ENCODE measurements at regions not wholly inside any gene's neighbourhood (a gene's known extent, or its start where the extent isn't known, plus 50 kb on each side); places are given as distances from the start of the nearest gene placed in this dataset.

DNA sequence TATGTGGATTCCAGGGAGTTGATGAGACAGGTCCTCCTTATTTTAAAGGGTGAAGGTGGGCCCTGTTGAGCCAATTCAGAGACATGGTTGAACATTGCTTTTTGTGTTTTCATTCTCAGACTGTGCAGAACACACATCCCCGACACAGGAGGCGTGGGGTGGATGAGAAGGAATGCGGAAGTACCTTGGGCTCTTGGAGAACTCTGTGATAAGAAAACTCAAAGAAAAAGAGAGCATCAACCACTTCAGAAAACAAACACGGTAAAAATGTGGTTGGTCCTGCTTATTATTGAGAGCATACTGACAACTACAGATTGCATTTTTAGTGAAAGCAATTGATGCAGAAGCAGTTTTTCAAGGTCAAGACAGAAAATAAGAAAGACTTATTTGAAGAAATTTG lies 659.8 kb downstream of the IRX1 start:
- Histone ChIP-seq H3K27ac (replicated peaks) (no peak overlapping the region), H3K4me3 (replicated peaks; ENCODE audit: insufficient read depth, low read length) (no peak overlapping the region), H3K27me3 (ENCODE audit: insufficient read depth, poor library complexity, severe bottlenecking) (no peaks in the 10 kb centered on the region)
- TF ChIP-seq POLR2AphosphoS5 (IDR thresholded peaks at IDR 0.05; ENCODE audit: low read depth) (no peak), SPI1 (IDR thresholded peaks at IDR 0.05; ENCODE audit: borderline replicate concordance, low read depth) (no peak), GABPA (IDR thresholded peaks at IDR 0.05; ENCODE audit: low read depth) (no peak)
- no peak for DNase-seq (ENCODE audit: low read depth in 1 of 2, low spot score in 1 of 2)

DNA sequence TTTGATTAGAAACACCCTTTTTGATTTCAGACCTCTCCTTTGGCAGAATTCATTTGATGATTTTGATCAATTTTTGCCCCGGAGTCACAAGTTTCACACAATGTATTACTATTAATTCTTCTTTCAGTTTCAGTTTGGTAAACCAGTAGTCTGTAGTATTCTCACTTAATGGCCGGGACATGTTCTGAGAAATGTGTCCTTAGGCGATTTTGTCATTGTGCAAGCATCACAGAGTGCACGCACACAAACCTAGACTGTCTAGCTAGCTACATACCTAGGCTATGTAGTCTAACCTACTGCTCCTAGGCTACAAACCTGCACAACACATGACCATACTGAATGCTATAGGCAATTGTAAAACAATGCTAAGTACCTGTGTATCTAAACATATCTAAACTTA lies 662.5 kb downstream of the IRX1 start:
- no peak for DNase-seq (ENCODE audit: low read depth in 1 of 2, low spot score in 1 of 2)
- Histone ChIP-seq H3K27me3 (ENCODE audit: insufficient read depth, poor library complexity, severe bottlenecking) (no peaks in the 10 kb centered on the region), H3K27ac (replicated peaks) (no peak overlapping the region), H3K4me3 (replicated peaks; ENCODE audit: insufficient read depth, low read length) (no peak overlapping the region)
- TF ChIP-seq POLR2AphosphoS5 (IDR thresholded peaks at IDR 0.05; ENCODE audit: low read depth) (no peak), GABPA (IDR thresholded peaks at IDR 0.05; ENCODE audit: low read depth) (no peak), SPI1 (IDR thresholded peaks at IDR 0.05; ENCODE audit: borderline replicate concordance, low read depth) (no peak)
- TF ChIP-seq, protein P1, sequence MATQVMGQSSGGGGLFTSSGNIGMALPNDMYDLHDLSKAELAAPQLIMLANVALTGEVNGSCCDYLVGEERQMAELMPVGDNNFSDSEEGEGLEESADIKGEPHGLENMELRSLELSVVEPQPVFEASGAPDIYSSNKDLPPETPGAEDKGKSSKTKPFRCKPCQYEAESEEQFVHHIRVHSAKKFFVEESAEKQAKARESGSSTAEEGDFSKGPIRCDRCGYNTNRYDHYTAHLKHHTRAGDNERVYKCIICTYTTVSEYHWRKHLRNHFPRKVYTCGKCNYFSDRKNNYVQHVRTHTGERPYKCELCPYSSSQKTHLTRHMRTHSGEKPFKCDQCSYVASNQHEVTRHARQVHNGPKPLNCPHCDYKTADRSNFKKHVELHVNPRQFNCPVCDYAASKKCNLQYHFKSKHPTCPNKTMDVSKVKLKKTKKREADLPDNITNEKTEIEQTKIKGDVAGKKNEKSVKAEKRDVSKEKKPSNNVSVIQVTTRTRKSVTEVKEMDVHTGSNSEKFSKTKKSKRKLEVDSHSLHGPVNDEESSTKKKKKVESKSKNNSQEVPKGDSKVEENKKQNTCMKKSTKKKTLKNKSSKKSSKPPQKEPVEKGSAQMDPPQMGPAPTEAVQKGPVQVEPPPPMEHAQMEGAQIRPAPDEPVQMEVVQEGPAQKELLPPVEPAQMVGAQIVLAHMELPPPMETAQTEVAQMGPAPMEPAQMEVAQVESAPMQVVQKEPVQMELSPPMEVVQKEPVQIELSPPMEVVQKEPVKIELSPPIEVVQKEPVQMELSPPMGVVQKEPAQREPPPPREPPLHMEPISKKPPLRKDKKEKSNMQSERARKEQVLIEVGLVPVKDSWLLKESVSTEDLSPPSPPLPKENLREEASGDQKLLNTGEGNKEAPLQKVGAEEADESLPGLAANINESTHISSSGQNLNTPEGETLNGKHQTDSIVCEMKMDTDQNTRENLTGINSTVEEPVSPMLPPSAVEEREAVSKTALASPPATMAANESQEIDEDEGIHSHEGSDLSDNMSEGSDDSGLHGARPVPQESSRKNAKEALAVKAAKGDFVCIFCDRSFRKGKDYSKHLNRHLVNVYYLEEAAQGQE (IDR thresholded peaks at IDR 0.05; ENCODE audit: insufficient replicate concordance, low read depth): no peak
- TF ChIP-seq, protein P2, sequence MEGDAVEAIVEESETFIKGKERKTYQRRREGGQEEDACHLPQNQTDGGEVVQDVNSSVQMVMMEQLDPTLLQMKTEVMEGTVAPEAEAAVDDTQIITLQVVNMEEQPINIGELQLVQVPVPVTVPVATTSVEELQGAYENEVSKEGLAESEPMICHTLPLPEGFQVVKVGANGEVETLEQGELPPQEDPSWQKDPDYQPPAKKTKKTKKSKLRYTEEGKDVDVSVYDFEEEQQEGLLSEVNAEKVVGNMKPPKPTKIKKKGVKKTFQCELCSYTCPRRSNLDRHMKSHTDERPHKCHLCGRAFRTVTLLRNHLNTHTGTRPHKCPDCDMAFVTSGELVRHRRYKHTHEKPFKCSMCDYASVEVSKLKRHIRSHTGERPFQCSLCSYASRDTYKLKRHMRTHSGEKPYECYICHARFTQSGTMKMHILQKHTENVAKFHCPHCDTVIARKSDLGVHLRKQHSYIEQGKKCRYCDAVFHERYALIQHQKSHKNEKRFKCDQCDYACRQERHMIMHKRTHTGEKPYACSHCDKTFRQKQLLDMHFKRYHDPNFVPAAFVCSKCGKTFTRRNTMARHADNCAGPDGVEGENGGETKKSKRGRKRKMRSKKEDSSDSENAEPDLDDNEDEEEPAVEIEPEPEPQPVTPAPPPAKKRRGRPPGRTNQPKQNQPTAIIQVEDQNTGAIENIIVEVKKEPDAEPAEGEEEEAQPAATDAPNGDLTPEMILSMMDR (IDR thresholded peaks at IDR 0.05; ENCODE audit: insufficient read depth, low read length): no peak

DNA sequence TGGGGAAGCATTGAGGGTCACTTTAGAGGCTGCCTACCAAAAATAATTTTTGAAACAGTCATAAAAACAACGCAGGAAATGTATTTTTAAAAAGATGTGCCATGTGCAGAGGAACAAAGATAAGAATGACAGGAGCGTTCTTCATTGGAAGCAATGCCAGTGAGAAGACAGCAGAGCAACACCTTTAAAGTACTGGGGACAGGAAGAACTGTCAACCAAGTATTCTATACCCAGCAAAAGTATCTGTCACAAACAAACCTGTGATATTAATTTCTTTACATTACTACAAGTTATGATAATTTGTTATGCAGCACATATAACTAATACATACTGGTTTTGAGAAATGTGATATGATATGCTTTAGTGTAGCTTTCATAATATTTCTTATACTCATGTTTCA lies 675.6 kb downstream of the IRX1 start:
- DNase-seq (ENCODE audit: low read depth in 1 of 2, low spot score in 1 of 2): no peak
- H3K27me3 ChIP-seq (ENCODE audit: insufficient read depth, poor library complexity, severe bottlenecking): no peaks in the 10 kb centered on the region
- TF ChIP-seq, protein P1 (IDR thresholded peaks at IDR 0.05; ENCODE audit: insufficient replicate concordance, low read depth): no peak
- TF ChIP-seq GABPA (IDR thresholded peaks at IDR 0.05; ENCODE audit: low read depth) (no peak), SPI1 (IDR thresholded peaks at IDR 0.05; ENCODE audit: borderline replicate concordance, low read depth) (no peak), POLR2AphosphoS5 (IDR thresholded peaks at IDR 0.05; ENCODE audit: low read depth) (no peak)
- TF ChIP-seq, protein P2 (IDR thresholded peaks at IDR 0.05; ENCODE audit: insufficient read depth, low read length): no peak
- no peak overlapping the region for H3K27ac ChIP-seq (replicated peaks)
- no peak overlapping the region for H3K4me3 ChIP-seq (replicated peaks; ENCODE audit: insufficient read depth, low read length)

- DNase-seq (ENCODE audit: low read depth in 1 of 2, low spot score in 1 of 2): no peak
- no peak overlapping the region for H3K4me3 ChIP-seq (replicated peaks; ENCODE audit: insufficient read depth, low read length)
- no peak for TF ChIP-seq SPI1 (IDR thresholded peaks at IDR 0.05; ENCODE audit: borderline replicate concordance, low read depth)
- no peak for TF ChIP-seq POLR2AphosphoS5 (IDR thresholded peaks at IDR 0.05; ENCODE audit: low read depth)
- TF ChIP-seq, protein P2 (IDR thresholded peaks at IDR 0.05; ENCODE audit: insufficient read depth, low read length): no peak
- TF ChIP-seq, protein P1 (IDR thresholded peaks at IDR 0.05; ENCODE audit: insufficient replicate concordance, low read depth): no peak
- no peak for TF ChIP-seq GABPA (IDR thresholded peaks at IDR 0.05; ENCODE audit: low read depth)
- no peaks in the 10 kb centered on the region for H3K27me3 ChIP-seq (ENCODE audit: insufficient read depth, poor library complexity, severe bottlenecking)
- no peak overlapping the region for H3K27ac ChIP-seq (replicated peaks)
Measured at GRCh38 chr5:4275232-4275631, 679.6 kb downstream of the IRX1 start.
